Kidney tubule cell (primary cell): ENCODE measurements at regions not wholly inside any gene's neighbourhood (a gene's known extent, or its start where the extent isn't known, plus 50 kb on each side); places are given as distances from the start of the nearest gene placed in this dataset.
"Not testable (repeated sequence)": the region's sequence is repeated elsewhere in the genome, so short reads cannot be mapped to it uniquely, and the experiment has no call there.

Experiments used
- DNase-seq: peaks from one replicate; pipeline ENCODE4 v3.0.0-alpha.2; 2018; ENCODE audit warnings: low spot score

DNA sequence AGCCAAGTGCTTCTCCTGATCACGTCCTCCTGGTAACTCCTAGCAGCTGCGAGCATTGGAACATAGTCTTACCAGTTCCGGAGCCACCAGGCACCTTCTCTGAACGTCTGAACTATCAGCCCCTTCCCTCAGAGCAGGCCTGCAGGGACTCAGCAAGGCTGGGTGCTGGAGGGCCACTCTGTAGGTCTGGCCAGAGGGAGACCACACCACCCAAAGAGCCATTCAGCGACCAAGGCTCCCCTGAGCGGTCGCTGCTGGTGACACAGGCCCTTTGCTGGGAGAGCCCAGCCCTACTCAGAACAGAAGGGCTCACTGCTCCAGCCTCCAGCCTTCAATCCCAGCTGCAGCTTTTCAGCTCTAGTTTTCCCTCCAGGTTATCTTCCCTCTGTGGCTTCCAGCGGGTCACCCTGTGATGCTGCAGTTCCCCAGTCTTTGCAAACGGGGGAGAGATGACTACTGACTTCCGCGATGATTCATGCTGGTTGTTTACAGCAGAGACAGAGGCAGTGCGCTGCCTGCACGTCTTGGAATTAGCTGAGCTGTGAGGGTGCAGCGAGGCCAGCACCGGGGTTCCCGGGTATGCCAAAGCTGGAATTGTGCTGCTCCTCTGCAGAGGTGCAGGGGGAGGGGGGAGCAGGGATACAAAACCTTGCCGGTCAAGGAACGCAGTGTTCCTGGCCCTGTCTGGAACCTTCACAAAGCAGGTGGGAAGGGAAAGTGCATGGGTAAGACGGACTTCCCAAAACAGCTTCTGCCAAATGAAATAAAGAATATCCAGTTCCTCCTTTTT lies 161.4 kb downstream of the LY86 start:
- DNase-seq, result peak; percentile 70

DNA sequence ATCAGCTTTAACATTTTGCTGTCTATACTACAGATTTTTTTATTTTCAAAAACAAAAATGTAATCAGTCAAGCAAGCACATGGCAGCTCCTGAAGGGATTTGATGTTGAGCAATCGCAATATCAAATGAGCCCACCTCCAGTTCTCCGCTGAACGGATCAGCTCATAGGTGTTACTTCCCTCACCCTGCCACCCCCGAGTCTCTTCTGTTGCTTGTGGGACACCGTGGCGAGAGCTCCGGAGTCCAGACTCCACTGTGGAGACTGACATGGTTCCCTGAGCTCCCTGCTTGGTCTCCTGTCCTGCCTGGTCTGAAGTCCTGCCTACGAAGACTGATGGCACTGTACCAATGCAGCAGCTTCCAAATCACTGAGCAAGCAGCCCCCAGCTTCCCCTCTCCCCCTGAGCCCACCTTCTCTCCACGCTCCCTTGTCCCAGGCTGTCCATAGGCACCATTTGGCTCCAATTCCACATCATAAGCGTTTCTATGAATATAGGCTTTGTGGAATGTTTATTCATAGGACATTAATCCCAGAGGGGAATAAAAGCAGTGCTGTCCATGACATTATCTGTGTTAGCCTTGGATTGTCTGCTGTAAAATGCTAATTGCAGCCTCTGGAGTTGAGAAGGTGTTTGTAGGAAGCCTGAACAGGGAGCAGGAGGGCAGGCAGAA lies 162.2 kb downstream of the LY86 start:
- DNase-seq, result no peak

DNA sequence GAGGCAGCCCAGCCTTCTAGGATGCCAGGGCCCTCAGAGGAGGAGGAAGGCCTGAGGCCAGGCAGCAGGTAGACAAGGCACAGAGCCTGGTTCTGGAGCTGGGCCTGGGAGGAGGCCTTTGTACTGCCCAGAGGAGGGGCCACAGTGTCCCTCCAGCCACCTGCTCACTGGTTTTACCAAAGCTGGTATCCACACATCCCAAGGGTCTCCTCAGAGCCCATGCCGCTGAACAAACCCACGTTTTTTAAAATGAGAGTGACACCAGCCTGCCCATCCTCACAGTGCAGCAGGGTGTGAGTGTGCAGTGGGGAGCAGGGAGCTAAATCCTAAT lies 162.7 kb downstream of the LY86 start:
- no peak for DNase-seq

DNA sequence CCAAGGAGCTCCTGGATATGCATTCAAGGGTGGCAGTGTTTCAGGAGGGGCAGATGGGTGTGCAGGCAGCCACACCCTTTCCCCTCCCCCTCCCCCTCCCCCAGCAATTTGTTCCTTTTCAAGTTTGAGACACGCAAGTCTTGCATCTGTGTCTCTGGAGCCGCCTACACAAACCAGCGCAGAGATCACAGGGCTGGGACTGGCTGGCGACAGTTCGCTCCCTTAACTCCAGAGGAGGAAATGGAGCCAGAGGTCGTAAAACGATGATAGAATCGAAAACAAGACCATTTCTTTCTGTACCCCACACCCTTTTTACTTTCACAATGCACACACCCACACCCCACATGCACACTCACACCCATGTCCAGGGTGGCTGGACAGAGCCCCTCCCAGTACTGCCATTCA lies 163.1 kb downstream of the LY86 start:
- peak; percentile 16 for DNase-seq

DNA sequence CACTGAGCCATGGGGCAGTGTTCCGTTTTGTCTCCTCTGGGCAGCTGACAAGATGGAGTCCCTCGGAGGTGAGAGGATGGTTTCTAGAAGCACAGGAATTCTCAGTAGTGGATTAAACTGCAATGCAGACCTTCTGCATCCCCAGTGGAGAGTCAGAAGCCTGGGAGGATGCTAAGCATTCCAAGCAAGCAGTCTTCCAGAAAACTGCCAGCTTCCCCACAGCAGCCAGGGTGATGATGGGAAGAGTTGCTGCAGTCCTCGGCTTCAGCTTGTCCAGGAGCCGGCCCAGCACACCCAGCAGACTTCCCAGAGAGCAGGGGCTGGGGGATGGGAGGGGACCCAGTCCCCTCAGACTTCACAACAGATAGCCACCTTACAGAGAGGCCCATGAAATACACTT lies 163.6 kb downstream of the LY86 start:
- DNase-seq, result peak; percentile 89

DNA sequence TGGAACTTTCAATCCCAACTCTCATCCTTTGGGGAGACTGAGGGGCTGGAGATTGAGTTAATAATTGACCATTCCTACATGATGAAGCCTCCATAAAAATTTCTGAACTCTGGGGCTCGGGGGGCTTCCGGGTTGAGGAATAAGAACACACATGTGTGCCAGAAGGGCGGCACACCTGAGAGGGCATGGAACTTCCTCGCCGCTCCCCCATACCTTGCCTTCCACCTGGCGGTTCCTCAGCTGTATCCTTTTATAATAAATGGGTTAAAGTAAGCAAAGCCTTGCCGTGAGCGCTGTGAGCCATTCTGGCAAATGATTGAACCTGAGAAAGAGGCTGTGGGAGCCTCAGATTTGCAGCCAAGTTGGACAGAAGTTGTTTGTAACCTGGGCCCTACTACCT lies 164.8 kb downstream of the LY86 start:
- no peak for DNase-seq

DNA sequence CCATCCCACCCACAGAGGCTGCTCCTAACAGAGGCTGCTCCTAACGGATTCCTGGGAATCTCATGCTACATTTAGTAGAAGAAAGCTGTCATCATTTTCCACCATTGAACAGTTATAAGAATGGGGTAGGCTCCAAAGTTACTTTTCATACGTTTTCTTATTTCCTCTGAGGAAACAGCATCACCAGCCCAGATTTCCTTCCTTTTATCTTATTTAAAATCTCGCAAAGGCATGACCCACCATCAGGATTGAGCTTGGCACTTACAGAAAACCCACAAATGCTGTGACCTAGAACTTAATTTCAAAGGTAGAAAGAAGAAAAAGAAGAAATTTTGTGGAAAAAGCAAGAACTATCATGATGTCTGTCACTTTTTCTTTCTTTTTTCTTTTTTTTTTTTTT lies 168.0 kb downstream of the LY86 start:
- no peak for DNase-seq

DNA sequence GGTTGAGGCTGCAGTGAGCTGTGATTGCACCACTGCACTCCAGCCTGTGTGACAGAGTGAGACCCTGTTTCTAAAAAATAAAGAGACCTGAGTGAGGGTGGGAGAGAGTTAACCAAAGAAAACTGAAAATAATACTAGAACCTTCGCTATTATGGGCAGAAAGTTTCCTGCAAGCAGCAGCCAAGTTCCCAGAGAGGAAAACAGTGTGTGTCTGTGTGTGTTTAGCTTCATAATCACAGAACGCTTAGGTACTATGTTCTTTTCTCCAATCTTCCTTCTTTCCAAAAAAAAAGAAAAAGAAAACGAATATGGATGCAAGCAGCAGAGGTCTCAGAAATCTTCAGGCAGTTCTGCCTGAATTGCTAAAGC lies 170.0 kb downstream of the LY86 start:
- no peak for DNase-seq

DNA sequence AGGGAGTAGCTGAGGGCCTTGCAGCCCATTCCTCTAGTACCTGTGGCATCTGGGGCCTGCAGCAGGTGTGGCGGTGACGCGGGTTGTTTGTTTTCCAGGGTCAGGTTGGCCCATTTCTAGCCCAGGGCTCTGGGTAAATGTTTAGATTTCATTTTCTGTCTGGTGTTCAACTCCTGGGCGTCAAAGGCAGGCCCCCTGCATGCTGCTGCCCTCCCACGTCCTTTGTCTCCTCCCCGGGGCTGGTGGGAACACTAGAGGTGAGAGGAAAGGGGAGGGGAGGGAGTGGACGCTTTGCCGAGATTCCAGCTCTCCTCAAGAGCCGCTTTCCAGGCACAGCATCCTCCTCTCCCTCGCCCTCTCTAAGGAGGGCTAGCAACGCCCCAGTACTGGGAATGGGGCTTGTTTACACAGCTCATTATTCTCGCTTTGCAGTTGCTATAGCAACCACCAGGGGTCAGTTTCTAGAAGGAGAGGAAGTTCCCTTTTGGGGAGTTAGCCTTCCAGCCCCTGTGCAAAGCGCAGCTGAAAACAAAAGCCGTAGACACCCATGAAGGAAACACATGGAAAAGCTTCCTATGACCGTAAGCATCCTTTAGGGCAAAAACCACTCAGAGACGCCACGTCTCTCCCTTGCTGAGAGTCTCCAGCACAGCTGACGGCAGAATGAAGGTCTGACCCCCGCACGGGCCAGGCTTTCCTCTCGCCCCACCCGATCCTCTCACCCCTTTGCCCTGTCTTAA lies 170.6 kb downstream of the LY86 start:
- DNase-seq, result peak; percentile 56

DNA sequence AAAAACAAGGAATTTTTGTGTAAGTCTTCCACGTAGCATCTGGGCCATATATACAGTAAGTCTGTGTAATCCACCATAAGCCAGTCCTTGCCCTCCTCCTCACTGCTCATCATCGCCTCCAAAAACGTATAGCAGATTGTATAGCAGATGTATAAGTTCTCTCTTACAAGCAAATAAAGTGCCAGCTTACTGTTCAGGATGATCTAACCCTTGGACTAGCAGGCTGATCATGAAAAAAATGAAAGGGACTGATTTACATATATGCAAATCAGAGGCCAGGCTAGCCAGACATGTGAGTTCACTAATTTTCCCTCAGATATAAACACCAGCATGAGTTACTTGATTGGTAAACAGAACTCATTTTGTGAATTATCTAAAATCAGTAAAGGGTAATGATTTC lies 171.5 kb downstream of the LY86 start:
- DNase-seq, result no peak

DNA sequence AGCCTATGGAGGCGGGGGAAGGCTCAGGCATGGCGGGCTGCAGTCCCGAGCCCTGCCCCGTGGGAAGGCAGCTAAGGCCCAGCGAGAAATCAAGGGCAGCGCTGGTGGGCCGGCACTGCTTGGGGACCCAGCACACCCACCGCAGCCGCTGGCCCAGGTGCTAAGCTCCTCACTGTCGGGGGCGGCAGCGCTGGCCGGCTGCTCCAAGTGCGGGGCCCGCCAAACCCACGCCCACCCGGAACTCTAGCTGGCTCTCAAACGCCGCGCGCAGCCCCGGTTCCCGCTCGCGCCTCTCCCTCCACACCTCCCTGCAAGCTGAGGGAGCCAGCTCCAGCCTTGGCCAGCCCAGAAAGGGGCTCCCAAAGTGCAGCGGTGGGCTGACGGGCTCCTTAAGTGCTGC lies 174.0 kb downstream of the LY86 start:
- DNase-seq, result not testable (repeated sequence)

DNA sequence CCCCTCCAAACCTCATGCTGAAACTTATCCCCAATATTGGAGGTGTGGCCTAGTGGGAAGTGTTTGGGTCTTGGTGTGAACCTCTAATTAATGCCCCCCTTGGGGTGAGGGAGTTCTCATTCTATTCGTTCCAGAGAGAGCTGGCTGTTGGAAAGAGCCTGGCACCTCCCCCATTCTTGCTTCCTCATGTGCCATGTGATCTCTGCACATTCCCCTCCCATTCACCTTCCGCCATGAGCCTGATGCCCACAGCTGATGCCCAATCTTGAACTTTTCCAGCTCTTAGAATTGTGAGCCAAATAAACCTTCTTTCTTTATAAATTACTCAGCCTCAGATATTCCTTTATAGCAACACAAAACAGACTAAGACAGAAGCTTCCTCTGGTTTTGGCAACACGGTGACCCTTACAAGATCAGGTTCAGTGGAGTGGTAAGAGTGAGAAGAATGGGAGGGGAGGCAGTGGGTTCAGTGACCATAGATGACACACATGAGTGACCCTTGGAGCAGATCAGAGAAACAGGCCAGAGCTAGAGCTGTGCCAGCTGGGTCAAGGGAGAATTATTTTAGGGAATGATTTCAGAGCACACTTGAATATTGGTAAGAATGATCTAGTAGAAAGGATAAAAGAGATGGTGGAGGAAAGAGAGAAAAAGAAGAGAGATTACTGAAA lies 176.4 kb downstream of the LY86 start:
- peak; percentile 72 for DNase-seq

DNA sequence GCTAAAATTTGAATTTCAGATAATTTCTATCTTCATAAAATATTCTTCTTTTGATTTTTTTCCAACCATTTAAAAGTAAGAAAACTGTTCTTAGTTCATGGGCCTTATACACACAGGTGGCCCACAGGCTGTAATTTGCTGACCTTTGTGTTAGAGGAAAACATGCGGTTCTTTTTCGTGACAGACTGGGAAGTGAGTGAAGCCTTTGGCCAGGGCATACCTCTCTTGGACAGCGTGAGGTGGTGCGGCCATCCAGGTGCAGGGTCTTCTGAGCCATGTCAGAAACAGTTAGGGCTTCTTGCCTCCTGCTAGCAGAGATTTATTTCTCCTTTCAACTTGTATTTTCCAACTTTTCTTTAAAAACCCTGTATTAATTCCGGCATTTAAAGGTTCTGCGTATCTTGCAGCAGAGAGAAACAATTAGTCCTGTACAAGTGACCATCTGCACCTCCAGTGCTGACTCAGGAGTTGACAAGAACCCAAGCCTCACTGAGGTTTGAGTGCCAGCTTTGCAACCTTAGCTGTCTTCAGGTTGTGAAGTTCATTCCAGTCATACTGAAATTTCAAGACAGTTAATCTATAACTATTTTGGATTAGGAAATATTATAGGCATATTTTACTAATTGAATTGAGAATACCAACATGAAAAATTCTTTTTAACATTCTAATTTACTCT lies 177.8 kb downstream of the LY86 start:
- peak; percentile 55 for DNase-seq

DNA sequence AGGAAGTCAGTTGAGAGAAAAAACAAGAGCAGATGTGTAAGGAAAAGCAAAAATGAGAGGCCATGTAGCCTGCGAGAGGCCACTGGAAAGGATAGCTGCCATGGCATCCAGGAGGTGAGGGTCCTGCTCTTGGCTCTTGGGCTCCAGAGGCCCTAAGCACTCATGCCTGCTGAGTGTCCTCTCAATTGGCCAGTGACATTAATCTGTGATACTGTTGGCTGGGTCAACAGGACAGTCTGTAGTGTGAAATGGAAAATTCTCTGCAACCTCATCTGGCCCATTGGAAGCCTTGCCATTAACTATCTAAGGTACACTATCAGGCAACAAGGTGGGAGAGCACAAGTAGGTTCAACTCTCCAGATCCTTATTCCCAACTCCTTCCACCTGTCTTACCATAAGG lies 180.9 kb downstream of the LY86 start:
- no peak for DNase-seq

DNA sequence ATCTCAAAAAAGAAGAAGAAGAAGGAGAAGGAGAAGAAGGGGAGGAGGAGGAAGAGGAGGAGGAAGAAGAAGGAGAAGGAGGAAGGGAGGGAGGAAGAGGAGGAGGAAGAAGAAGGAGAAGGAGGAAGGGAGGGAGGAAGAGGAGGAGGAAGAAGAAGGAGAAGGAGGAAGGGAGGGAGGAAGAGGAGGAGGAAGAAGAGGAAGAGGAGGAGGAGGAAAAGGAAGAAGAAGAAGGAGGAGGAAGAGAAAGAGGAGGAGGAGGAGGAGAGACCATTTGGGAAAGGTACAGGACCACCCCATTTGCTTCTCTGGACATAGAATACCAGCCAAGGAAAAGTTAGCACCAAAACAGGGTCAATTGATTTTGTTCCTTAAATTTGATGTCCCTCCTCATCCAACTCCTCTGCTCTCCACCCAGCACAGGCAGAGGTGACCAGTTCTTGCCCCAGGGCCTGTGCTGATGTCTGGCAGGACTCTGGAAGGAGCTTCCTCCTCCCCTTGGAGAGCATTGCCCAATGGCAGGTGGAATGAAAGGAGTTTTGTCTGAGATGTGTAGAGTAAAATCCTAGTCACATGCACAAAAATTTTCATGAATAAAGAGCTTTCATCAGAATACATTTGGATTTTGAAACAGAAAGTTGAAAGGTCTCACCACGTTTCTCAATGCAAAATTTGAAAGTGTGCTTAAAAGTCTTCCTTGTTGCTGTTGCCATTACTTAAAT lies 182.9 kb downstream of the LY86 start:
- no peak for DNase-seq

DNA sequence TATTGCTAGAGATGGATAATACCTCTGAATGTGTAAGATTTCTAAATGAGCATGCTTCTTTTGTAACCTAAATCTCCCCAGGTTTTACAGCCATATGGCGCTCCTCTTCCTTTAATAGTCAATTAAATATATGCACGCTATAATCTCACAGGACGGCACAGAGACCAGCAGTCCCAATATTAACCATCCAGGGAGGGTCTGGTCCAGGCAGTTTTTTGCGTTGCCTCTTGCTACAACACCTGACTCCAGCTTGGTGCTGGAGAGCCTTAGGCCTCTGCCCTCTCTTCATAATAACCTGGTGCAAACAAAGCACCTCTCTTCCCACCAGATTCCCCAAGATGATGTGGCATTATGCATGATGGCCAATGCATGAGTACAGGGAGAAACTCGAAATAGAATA lies 183.4 kb downstream of the LY86 start:
- DNase-seq, result no peak

DNA sequence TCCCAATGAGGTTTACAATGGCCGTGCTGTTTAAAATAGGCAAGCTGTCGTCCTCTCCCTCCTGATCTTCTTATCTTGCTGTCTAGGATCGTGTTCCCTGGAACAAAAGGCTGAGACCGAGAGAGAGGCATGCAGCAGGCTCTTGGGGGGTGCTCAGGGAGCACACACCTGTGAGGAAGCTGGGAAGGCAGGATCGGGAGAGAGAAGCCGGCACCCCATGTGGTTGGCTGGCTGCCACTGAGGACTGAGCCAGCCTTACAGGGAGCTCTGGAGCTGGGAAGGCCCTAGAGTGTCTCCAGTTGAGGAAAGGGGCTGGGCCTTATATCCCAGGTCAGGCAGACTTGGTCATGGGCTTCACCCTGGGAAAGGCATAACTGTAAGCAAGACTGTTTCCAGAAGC lies 184.2 kb downstream of the LY86 start:
- DNase-seq, result no peak

DNA sequence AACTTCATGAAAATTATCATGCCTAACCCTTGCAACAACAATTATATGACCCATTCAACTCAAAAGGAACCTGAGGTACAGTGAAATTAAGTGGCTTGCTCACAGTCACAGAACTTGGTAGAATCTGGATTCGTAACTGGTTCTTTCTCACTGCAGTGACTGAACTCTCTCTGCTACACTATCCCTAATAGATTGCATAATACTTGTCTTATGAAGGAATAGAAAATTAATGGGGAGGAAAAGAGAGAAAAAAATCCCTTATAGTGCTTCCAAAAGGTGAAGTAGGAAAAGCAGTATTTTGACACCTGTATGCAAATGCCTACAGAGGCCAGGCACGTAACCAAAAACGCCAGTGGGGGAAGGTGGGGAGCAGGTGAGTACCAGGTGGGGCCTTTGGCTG lies 186.6 kb downstream of the LY86 start:
- DNase-seq, result no peak

DNA sequence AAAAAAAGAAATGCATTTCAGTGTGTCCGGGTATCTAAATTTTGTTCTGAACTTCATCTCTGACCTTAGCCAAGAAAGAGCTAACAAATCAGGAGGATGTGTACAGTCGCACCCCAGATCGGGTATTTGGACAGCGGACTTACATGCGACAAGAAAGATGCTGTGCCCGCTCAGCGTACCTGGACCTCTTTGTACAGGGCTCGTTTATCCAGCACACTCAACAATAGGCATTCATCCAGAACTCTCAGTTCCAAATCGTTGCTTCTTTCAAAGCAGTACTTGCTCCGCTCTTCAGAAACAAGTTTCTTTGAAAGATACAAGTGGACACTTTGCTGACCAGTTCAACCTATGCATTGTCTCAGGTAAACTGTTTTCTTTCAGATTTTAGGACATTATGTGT lies 191.7 kb downstream of the LY86 start:
- no peak for DNase-seq

DNA sequence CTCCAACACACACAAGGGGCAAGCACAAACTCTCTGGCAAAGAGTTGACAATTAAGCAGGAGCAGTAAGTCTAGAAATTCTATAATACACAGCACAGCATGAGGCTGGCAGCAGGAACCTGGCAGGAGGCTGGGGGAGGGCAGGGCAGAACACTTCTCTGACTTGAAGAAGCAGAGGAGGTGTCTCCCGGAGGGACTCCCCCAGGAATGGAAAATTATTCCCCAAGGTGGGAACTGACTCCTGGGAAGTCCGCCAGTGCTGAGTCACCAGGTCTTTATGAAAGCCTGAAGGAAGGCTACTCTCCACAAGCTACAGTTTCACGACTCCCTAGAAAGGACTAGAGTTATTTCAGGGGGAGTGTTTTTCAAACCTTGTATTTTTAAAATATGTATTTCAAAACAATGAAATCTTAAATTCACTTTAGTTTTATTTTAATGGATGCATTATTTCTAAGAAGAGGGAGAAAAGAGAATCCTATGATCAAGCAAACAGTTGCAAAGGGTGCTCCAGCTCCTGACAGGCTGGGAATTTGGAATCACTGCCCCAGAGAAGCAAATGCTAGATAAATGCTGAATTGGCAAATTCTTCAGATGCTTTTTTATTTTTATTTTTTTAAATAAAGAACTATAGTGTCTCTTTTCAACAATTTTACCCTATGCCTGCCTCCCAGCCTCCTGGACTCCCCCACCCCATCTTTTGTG lies 192.8 kb downstream of the LY86 start:
- peak; percentile 88 for DNase-seq

DNA sequence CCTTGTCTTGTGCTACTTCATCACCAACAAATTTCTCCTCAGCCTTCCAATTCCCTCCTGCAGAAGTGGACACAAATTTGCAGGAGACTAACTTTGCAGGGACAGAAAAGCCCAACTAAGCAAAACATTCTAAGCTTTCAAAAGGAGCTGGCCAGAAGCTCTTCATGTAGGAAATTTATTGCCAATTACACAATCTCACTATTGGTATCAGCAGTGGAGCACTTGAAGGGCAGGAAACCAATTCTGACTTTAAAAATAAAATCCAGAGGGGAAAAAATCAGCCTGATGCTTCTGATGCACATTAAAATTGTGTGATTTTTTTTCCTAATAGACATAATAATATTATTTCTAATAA lies 193.3 kb downstream of the LY86 start:
- no peak for DNase-seq
